ENCODE measurements at regions not wholly inside any gene's neighbourhood (a gene's known extent, or its start where the extent isn't known, plus 50 kb on each side); places are given as distances from the start of the nearest gene placed in this dataset.
"Not testable (repeated sequence)": the region's sequence is repeated elsewhere in the genome, so short reads cannot be mapped to it uniquely, and the experiment has no call there.

DNA sequence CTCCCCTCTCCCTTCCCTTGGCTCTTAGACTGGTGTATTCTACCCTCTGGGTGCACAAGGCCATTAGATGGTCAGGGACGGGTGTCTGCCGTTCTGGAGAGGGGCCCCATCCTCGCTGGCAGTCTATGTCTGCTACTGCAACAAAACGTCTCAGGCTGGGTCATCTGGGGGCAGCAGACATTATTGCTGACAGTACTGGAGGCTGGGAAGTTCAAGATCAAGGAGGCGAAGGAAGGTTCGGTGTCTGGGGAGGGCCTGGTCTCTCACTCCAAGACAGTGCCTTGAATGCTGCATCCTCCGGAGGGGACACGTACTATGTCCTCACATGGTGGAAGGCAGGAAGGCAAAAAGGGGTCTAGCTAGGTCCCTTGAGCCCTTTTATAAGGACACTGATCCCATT lies 93.4 kb upstream of the COL5A1 start:
- Histone ChIP-seq H3K27ac (no peak overlapping the region), H3K4me3 (ENCODE audit: low read depth, low read length) (no peak overlapping the region), H3K36me3 (no peaks in the 10 kb centered on the region), H3K9me3 (ENCODE audit: severe bottlenecking) (no peaks in the 10 kb centered on the region), H3K27me3 (ENCODE audit: insufficient read depth, low read depth, severe bottlenecking) (no peaks in the 10 kb centered on the region)
- no peak for TF ChIP-seq CTCF (IDR thresholded peaks at IDR 0.05; ENCODE audit: low read depth, low read length)
- no peak for DNase-seq

GRCh38 chr9:134548618-134549017 lies 93.0 kb upstream of the COL5A1 start:
- Histone ChIP-seq H3K27ac (no peak overlapping the region), H3K9me3 (ENCODE audit: severe bottlenecking) (no peaks in the 10 kb centered on the region), H3K4me3 (ENCODE audit: low read depth, low read length) (no peak overlapping the region), H3K27me3 (ENCODE audit: insufficient read depth, low read depth, severe bottlenecking) (no peaks in the 10 kb centered on the region), H3K36me3 (no peaks in the 10 kb centered on the region)
- no peak for DNase-seq
- no peak for TF ChIP-seq CTCF (IDR thresholded peaks at IDR 0.05; ENCODE audit: low read depth, low read length)

DNA sequence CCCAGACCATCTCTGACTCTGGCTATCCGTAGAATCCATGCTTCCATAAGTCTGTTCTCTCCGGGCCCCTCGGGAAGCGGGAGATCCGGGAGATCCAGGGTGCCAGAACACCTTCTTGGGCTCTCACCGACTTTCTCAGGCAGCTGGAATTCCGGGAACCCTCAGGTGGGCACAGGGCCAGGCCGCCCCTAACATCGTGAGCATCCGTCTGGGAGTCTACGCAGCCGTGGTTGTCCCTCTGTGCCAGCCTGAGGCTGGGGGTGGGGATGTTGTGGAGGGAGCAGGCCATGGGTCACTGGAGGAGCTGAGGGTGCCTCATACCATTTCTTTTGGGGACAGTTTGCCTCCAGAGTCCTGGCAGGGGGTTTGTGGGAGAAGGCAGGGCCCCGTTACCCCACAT lies 92.3 kb upstream of the COL5A1 start:
- Histone ChIP-seq H3K27ac (no peak overlapping the region), H3K4me3 (ENCODE audit: low read depth, low read length) (no peak overlapping the region), H3K27me3 (ENCODE audit: insufficient read depth, low read depth, severe bottlenecking) (no peaks in the 10 kb centered on the region), H3K36me3 (no peaks in the 10 kb centered on the region), H3K9me3 (ENCODE audit: severe bottlenecking) (no peaks in the 10 kb centered on the region)
- no peak for TF ChIP-seq CTCF (IDR thresholded peaks at IDR 0.05; ENCODE audit: low read depth, low read length)
- no peak for DNase-seq

GRCh38 chr9:134550081-134550480 lies 91.5 kb upstream of the COL5A1 start:
- not testable (repeated sequence) for H3K27ac ChIP-seq, DNase-seq

DNA sequence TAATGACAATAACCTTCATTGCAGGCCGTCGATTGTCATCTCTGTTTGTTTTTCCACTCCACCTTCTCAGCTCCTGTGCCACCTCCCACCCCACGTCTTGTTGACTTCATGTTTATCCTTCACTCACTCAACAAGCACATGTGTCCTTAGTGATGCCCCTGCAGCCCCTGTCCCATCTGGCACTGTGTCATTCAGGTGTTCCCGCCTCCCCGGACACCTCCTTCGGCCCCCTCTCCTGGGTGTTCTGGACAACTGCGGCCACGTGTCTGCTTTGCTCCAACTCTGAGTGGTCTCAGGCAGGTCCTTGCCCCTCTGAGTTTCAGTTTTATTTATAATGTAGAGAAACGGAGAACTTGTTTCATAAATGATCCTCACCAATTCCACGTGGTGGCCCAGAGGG lies 91.0 kb upstream of the COL5A1 start:
- H3K36me3 ChIP-seq, result no peaks in the 10 kb centered on the region
- DNase-seq, result peak; percentile 70
- no peak overlapping the region for H3K27ac ChIP-seq
- H3K4me3 ChIP-seq (ENCODE audit: low read depth, low read length), result no peak overlapping the region
- no peaks in the 10 kb centered on the region for H3K27me3 ChIP-seq (ENCODE audit: insufficient read depth, low read depth, severe bottlenecking)
- peak; percentile 61 for TF ChIP-seq CTCF (IDR thresholded peaks at IDR 0.05; ENCODE audit: low read depth, low read length)
- H3K9me3 ChIP-seq (ENCODE audit: severe bottlenecking), result no peaks in the 10 kb centered on the region

More at GRCh38 chr9:134550081-134550480, 91.5 kb upstream of the COL5A1 start:
- H3K4me3 ChIP-seq (ENCODE audit: low read depth, low read length); H3K9me3 ChIP-seq (ENCODE audit: severe bottlenecking); H3K27me3 ChIP-seq (ENCODE audit: insufficient read depth, low read depth, severe bottlenecking); H3K36me3 ChIP-seq: not testable (repeated sequence)

DNA sequence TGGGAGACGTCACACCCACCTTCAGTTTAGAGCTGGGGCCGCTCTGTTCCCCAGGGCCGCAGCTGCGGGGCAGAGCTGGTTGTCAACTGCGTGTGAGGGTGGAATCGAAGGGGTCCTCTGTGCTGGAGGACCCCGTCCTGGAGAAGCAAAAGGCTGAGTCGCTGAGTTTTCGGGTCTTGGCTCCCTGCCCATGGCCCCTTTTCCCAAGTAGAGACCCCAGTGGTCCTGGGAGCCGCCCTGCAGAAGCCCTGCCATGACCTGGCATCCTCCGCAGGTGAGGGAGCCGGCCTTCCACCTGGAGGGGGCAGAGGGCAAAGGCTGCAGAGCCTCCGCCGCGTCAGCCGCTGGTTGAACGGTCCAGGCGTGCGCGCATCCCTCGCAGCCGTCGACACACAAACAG lies 90.4 kb upstream of the COL5A1 start:
- no peaks in the 10 kb centered on the region for H3K9me3 ChIP-seq (ENCODE audit: severe bottlenecking)
- no peak for TF ChIP-seq CTCF (IDR thresholded peaks at IDR 0.05; ENCODE audit: low read depth, low read length)
- no peak overlapping the region for H3K4me3 ChIP-seq (ENCODE audit: low read depth, low read length)
- H3K36me3 ChIP-seq, result no peaks in the 10 kb centered on the region
- H3K27me3 ChIP-seq (ENCODE audit: insufficient read depth, low read depth, severe bottlenecking), result no peaks in the 10 kb centered on the region
- DNase-seq, result no peak
- no peak overlapping the region; the same call in 1 of the 2 replicates for H3K27ac ChIP-seq
